ENCODE measurements at regions not wholly inside any gene's neighbourhood (a gene's known extent, or its start where the extent isn't known, plus 50 kb on each side); places are given as distances from the start of the nearest gene placed in this dataset.

GRCh38 chr16:77584205-77584859 lies 138.0 kb upstream of the NUDT7 start (continued):
- TF ChIP-seq CHD7 (IDR thresholded peaks at IDR 0.05; ENCODE audit: insufficient replicate concordance, low read length), result no peak
- TF ChIP-seq CTCF (IDR thresholded peaks at IDR 0.05; ENCODE audit: control extremely low read depth in 1 of 3, insufficient read depth in 1 of 3, low read depth in 1 of 3, low read length in 3 of 3), result peak; percentile 2 to 87 (median 65)
- TF ChIP-seq KDM5A (IDR thresholded peaks at IDR 0.05; ENCODE audit: low read length), result no peak
- no peak for TF ChIP-seq TAF7 (optimal IDR thresholded peaks at IDR 0.05; ENCODE audit: borderline replicate concordance, low read depth, low read length)
- TF ChIP-seq CHD1 (IDR thresholded peaks at IDR 0.05; ENCODE audit: low read depth, low read length), result no peak
- no peak for TF ChIP-seq SP2 (IDR thresholded peaks at IDR 0.05; ENCODE audit: low read length)
- no peak for TF ChIP-seq GTF2F1 (IDR thresholded peaks at IDR 0.05; ENCODE audit: borderline replicate concordance, low read depth, low read length)
- peak; percentile 100 for TF ChIP-seq CEBPB (IDR thresholded peaks at IDR 0.05; ENCODE audit: low read depth, low read length)
- TF ChIP-seq ZNF274 (IDR thresholded peaks at IDR 0.05; ENCODE audit: borderline replicate concordance, extremely low read depth, low read length), result no peak

Data from H1 (cell line).